Erythroblast (primary cell): ENCODE measurements at regions not wholly inside any gene's neighbourhood (a gene's known extent, or its start where the extent isn't known, plus 50 kb on each side); places are given as distances from the start of the nearest gene placed in this dataset.

Experiments used
- GATA1 ChIP-seq: IDR thresholded peaks from 2 replicates; pipeline ENCODE4 v1.6.1; 2011; ENCODE audit warnings: low read depth, mild to moderate bottlenecking, control low read depth, low read length, moderate library complexity
- POLR2A ChIP-seq: IDR thresholded peaks from 2 replicates; pipeline ENCODE4 v1.6.1; 2011; ENCODE audit warnings: mild to moderate bottlenecking, low read length

DNA sequence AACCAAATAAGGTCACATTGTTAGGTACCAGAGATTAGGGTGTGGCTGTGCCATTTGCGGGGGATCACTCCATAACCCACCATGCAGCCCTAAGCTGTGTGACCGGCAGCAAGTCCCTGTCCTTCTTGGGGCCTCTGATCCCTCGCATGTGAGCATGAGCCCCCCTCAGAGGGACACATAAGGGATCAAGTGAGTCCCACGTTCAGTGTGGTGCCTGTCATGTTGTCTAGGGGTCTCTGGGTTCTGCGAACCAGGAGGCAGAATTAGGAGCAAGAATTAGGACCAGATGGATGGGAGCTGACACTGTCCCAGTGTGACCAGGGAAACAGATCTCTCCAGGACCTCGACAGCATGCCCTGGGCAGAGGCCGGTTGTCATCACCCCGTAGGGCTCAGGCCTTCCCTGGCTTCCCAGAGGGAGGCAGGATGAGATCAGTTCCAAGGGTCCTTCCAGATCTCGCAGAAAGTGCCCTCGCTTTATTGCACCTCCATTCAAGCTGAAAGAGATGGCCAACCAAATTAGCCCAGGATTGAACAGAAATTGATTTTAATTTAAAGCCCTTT is 113.2 kb upstream of the OTOS start:
- TF ChIP-seq POLR2A (no peak), GATA1 (no peak)
